ENCODE measurements at regions not wholly inside any gene's neighbourhood (a gene's known extent, or its start where the extent isn't known, plus 50 kb on each side); places are given as distances from the start of the nearest gene placed in this dataset.

DNA sequence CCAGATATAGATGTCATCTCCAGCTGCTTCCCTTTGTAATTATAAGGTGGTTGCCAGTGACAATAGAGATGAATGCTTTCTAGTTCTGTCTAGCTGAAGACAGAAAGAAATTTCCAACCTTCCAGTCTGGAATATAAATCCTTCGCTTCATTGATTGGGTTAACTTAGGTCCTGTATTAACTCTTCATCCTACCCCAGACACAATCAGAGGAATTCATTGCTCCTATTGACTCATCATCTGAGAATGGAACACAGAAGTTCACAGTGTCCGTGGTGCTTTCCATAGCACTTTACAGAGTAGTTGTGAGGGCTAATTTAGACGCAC is 241.4 kb downstream of the NFKBIZ start:
- H2AFZ ChIP-seq (ENCODE audit: low read depth, low read length) = no peak overlapping the region
- H3K4me2 ChIP-seq (ENCODE audit: low read length) = peak overlapping the region; percentile 38
- H3K9ac ChIP-seq (ENCODE audit: low read length) = no peak overlapping the region
- H3K36me3 ChIP-seq (ENCODE audit: insufficient read depth, low read length) = no peaks in the 10 kb centered on the region
- no peaks in the 10 kb centered on the region for H3K27me3 ChIP-seq (ENCODE audit: insufficient read depth, low read depth, low read length)
- no peaks in the 10 kb centered on the region for H3K9me2 ChIP-seq (ENCODE audit: insufficient read depth, low read length)
- H3F3A ChIP-seq (ENCODE audit: insufficient read depth, low read length, poor library complexity, severe bottlenecking) = no peaks in the 10 kb centered on the region
- no peaks in the 10 kb centered on the region for H3K79me2 ChIP-seq (replicated peaks; ENCODE audit: insufficient read depth, low read length)
- peak overlapping the region; percentile 48 for H3K27ac ChIP-seq (ENCODE audit: low read length)
- H3K9me3 ChIP-seq (ENCODE audit: low read length) = no peaks in the 10 kb centered on the region
- peak overlapping the region; percentile 20 for H3K4me3 ChIP-seq (ENCODE audit: low read length)
- no peak for TF ChIP-seq EZH2 (IDR thresholded peaks at IDR 0.05; ENCODE audit: borderline replicate concordance, insufficient read depth, low read length, poor library complexity, severe bottlenecking)
- TF ChIP-seq POLR2AphosphoS5 (IDR thresholded peaks at IDR 0.05) = no peak
- no peak for TF ChIP-seq MXI1 (conservative IDR thresholded peaks at IDR 0.05; ENCODE audit: poor library complexity, severe bottlenecking)
- TF ChIP-seq RAD21 (conservative IDR thresholded peaks at IDR 0.05) = no peak
- TF ChIP-seq EP300 (conservative IDR thresholded peaks at IDR 0.05; ENCODE audit: poor library complexity, severe bottlenecking) = no peak
- TF ChIP-seq, protein P1, sequence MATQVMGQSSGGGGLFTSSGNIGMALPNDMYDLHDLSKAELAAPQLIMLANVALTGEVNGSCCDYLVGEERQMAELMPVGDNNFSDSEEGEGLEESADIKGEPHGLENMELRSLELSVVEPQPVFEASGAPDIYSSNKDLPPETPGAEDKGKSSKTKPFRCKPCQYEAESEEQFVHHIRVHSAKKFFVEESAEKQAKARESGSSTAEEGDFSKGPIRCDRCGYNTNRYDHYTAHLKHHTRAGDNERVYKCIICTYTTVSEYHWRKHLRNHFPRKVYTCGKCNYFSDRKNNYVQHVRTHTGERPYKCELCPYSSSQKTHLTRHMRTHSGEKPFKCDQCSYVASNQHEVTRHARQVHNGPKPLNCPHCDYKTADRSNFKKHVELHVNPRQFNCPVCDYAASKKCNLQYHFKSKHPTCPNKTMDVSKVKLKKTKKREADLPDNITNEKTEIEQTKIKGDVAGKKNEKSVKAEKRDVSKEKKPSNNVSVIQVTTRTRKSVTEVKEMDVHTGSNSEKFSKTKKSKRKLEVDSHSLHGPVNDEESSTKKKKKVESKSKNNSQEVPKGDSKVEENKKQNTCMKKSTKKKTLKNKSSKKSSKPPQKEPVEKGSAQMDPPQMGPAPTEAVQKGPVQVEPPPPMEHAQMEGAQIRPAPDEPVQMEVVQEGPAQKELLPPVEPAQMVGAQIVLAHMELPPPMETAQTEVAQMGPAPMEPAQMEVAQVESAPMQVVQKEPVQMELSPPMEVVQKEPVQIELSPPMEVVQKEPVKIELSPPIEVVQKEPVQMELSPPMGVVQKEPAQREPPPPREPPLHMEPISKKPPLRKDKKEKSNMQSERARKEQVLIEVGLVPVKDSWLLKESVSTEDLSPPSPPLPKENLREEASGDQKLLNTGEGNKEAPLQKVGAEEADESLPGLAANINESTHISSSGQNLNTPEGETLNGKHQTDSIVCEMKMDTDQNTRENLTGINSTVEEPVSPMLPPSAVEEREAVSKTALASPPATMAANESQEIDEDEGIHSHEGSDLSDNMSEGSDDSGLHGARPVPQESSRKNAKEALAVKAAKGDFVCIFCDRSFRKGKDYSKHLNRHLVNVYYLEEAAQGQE (IDR thresholded peaks at IDR 0.05; ENCODE audit: borderline replicate concordance) = no peak
- no peak for TF ChIP-seq SMC3 (conservative IDR thresholded peaks at IDR 0.05; ENCODE audit: poor library complexity)
- TF ChIP-seq, protein P2, sequence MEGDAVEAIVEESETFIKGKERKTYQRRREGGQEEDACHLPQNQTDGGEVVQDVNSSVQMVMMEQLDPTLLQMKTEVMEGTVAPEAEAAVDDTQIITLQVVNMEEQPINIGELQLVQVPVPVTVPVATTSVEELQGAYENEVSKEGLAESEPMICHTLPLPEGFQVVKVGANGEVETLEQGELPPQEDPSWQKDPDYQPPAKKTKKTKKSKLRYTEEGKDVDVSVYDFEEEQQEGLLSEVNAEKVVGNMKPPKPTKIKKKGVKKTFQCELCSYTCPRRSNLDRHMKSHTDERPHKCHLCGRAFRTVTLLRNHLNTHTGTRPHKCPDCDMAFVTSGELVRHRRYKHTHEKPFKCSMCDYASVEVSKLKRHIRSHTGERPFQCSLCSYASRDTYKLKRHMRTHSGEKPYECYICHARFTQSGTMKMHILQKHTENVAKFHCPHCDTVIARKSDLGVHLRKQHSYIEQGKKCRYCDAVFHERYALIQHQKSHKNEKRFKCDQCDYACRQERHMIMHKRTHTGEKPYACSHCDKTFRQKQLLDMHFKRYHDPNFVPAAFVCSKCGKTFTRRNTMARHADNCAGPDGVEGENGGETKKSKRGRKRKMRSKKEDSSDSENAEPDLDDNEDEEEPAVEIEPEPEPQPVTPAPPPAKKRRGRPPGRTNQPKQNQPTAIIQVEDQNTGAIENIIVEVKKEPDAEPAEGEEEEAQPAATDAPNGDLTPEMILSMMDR (IDR thresholded peaks at IDR 0.05; ENCODE audit: poor library complexity, severe bottlenecking) = no peak
- no peak for TF ChIP-seq TAF1 (IDR thresholded peaks at IDR 0.05; ENCODE audit: low read depth)
- no peaks in the 10 kb centered on the region for H4K20me1 ChIP-seq (ENCODE audit: insufficient read depth)

DNA sequence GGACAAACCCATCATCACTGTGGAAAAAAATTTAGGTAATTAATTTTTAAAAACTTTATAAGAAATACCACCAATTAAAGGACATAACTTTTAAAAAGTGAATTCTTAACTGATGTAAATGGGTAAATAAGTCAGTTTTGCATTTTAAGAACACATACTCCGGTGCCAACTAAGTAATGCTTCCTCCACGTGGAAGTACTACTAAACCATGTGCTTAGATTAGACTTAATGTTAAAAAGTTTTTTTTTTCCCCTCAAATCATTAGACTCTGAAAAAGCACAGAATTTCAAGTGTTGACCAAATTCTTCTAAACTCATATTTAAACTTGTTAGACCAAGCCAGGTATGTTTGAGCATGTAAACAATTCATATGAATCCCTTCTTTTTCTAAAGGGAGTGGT is 242.0 kb downstream of the NFKBIZ start:
- no peaks in the 10 kb centered on the region for H3K9me2 ChIP-seq (ENCODE audit: insufficient read depth, low read length)
- no peak overlapping the region for H3K9ac ChIP-seq (ENCODE audit: low read length)
- H3K9me3 ChIP-seq (ENCODE audit: low read length) = no peaks in the 10 kb centered on the region
- H3K27me3 ChIP-seq (ENCODE audit: insufficient read depth, low read depth, low read length) = no peaks in the 10 kb centered on the region
- H3K36me3 ChIP-seq (ENCODE audit: insufficient read depth, low read length) = no peaks in the 10 kb centered on the region
- H3K4me2 ChIP-seq (ENCODE audit: low read length) = no peak overlapping the region
- no peak overlapping the region for H3K27ac ChIP-seq (ENCODE audit: low read length)
- TF ChIP-seq TAF1 (IDR thresholded peaks at IDR 0.05; ENCODE audit: low read depth) (no peak), EP300 (conservative IDR thresholded peaks at IDR 0.05; ENCODE audit: poor library complexity, severe bottlenecking) (no peak), POLR2AphosphoS5 (IDR thresholded peaks at IDR 0.05) (no peak), RAD21 (conservative IDR thresholded peaks at IDR 0.05) (no peak), SMC3 (conservative IDR thresholded peaks at IDR 0.05; ENCODE audit: poor library complexity) (no peak), EZH2 (IDR thresholded peaks at IDR 0.05; ENCODE audit: borderline replicate concordance, insufficient read depth, low read length, poor library complexity, severe bottlenecking) (no peak), MXI1 (conservative IDR thresholded peaks at IDR 0.05; ENCODE audit: poor library complexity, severe bottlenecking) (no peak)
- TF ChIP-seq, protein P2 (IDR thresholded peaks at IDR 0.05; ENCODE audit: poor library complexity, severe bottlenecking) = no peak
- TF ChIP-seq, protein P1 (IDR thresholded peaks at IDR 0.05; ENCODE audit: borderline replicate concordance) = no peak
- H3F3A ChIP-seq (ENCODE audit: insufficient read depth, low read length, poor library complexity, severe bottlenecking) = no peaks in the 10 kb centered on the region
- H3K79me2 ChIP-seq (replicated peaks; ENCODE audit: insufficient read depth, low read length) = no peaks in the 10 kb centered on the region
- H2AFZ ChIP-seq (ENCODE audit: low read depth, low read length) = no peak overlapping the region
- no peak overlapping the region for H3K4me3 ChIP-seq (ENCODE audit: low read length)
- H4K20me1 ChIP-seq (ENCODE audit: insufficient read depth) = no peaks in the 10 kb centered on the region
